ENCODE measurements at regions not wholly inside any gene's neighbourhood (a gene's known extent, or its start where the extent isn't known, plus 50 kb on each side); places are given as distances from the start of the nearest gene placed in this dataset.

- no peak for DNase-seq
Measured at GRCh38 chr2:234631646-234632514, 135.0 kb upstream of the ARL4C start.

GRCh38 chr2:234630801-234631261, 133.9 kb upstream of the ARL4C start:
- no peak for DNase-seq

- no peak for DNase-seq
Measured at GRCh38 chr2:234629596-234629995, 132.7 kb upstream of the ARL4C start.

GRCh38 chr2:234628953-234629352, 132.1 kb upstream of the ARL4C start:
- DNase-seq: no peak

GRCh38 chr2:234627308-234627707, 130.4 kb upstream of the ARL4C start:
- no peak for DNase-seq

- no peak for DNase-seq
Measured at GRCh38 chr2:234626566-234627130, 129.8 kb upstream of the ARL4C start.

- DNase-seq: no peak
Measured at GRCh38 chr2:234625626-234626250, 128.9 kb upstream of the ARL4C start.

- no peak for DNase-seq
Measured at GRCh38 chr2:234623521-234623991, 126.7 kb upstream of the ARL4C start.

- no peak for DNase-seq
Measured at GRCh38 chr2:234621120-234621519, 124.2 kb upstream of the ARL4C start.

- no peak for DNase-seq
Measured at GRCh38 chr2:234620018-234620417, 123.1 kb upstream of the ARL4C start.

GRCh38 chr2:234615643-234616356, 118.9 kb upstream of the ARL4C start:
- no peak for DNase-seq

GRCh38 chr2:234611209-234611608, 114.3 kb upstream of the ARL4C start:
- no peak for DNase-seq

GRCh38 chr2:234608946-234609345, 112.1 kb upstream of the ARL4C start:
- no peak for DNase-seq

GRCh38 chr2:234607691-234608090, 110.8 kb upstream of the ARL4C start:
- DNase-seq: no peak

- DNase-seq: no peak
Measured at GRCh38 chr2:234606896-234607295, 110.0 kb upstream of the ARL4C start.

- no peak for DNase-seq
Measured at GRCh38 chr2:234603619-234604018, 106.7 kb upstream of the ARL4C start.

- DNase-seq: no peak
Measured at GRCh38 chr2:234601213-234601612, 104.3 kb upstream of the ARL4C start.

GRCh38 chr2:234597576-234597861, 100.6 kb upstream of the ARL4C start:
- DNase-seq: no peak

GRCh38 chr2:234596696-234597575, 100.1 kb upstream of the ARL4C start:
- DNase-seq: no peak

GRCh38 chr2:234595829-234596228, 98.9 kb upstream of the ARL4C start:
- no peak for DNase-seq

- no peak for DNase-seq
Measured at GRCh38 chr2:234594715-234595114, 97.8 kb upstream of the ARL4C start.

- DNase-seq: no peak
Measured at GRCh38 chr2:234593636-234594035, 96.8 kb upstream of the ARL4C start.

All from hippocampal formation (tissue), 2 donors.